GM19463 (cell line): ENCODE measurements at regions not wholly inside any gene's neighbourhood (a gene's known extent, or its start where the extent isn't known, plus 50 kb on each side); places are given as distances from the start of the nearest gene placed in this dataset.
A peak's percentile ranks its signal among the peaks of the same experiment; 100 is the strongest.
"Not testable (repeated sequence)": the region's sequence is repeated elsewhere in the genome, so short reads cannot be mapped to it uniquely, and the experiment has no call there.

Experiments
- ATAC-seq: cut with Tn5 transposase; IDR thresholded peaks from one replicate; pipeline ENCODE4 v1.9.1; 2021; ENCODE audit warnings: mild to moderate bottlenecking, moderate library complexity; ENCODE audit not compliant: unreplicated experiment

DNA sequence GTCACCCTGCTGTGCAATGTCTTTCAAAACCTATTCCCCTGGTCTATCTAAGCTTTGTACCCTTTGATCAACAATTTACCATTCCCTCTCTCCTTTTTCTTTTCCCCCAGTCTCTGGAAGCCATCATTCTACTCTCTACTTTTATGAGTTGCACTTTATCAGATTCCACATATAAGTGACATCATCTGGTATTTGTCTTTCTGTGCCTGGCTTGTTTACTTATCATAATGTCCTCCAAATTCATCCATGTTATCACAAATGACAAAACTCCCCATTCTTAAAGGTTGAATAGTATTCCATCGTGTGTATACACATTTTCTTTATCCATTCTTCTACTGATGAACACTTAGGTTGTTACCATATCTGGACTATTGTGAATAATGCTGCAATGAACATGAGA, 344.2 kb upstream of the CCNH start:
- ATAC-seq: no peak

- no peak for ATAC-seq
Observed at GRCh38 chr5:87755360-87755759, 342.6 kb upstream of the CCNH start.

DNA sequence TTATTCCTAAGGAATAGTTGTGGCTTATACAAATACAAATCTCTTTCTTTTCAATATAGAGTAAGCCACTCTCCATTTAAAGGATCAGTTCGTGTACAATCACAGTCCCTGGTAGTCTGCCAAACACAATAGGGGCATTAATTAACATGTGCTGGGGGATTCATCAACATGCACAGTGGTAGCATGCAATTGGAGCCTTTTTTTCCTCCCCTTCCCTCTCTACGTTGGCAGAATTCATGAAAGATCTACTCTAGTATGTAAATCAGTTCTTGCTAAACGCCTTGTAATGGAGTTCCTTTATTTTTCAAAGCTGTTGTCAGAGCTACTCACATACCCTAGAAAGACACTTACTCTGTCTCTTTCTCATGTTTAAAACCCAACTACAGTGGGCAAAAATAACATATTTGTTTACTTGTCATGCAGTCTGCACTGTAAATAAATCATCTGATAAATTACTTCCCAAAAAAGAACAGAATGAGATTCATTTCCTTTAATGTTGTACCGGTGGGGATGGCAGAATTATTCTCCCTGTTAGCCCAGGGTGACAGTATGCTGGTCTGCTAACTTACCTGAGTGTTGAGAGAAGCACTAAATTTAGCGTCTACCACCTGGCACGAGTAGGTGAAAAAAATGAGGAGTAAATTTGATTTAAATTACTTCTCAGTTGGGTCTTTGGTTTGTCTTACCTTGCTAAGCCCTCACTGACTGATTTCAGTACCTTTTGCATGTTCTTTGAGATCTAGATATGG, 341.5 kb upstream of the CCNH start:
- ATAC-seq: no peak

GRCh38 chr5:87752362-87752761, 339.6 kb upstream of the CCNH start:
- ATAC-seq: no peak

GRCh38 chr5:87751824-87752223, 339.1 kb upstream of the CCNH start:
- no peak for ATAC-seq

- no peak for ATAC-seq
Observed at GRCh38 chr5:87746891-87747377, 334.2 kb upstream of the CCNH start.

DNA sequence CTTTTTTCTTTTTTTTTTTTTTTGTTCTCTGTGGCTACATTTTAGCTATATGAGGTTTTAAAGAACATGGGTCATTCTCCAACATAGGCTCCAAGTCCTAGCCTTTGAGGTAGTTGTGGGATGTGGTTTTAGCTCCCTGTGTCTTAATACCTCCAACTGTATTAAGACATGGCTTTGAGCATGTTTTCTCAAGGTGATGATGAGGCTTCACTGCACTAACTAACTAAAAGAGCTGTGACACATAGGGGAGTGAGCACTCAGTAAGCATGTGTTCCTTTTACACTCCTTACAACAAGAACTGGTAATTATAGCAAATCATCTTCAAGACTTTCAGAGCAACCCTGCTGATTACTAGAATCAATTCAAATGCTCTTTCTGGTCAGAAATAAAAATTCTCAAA, 333.6 kb upstream of the CCNH start:
- ATAC-seq: no peak

DNA sequence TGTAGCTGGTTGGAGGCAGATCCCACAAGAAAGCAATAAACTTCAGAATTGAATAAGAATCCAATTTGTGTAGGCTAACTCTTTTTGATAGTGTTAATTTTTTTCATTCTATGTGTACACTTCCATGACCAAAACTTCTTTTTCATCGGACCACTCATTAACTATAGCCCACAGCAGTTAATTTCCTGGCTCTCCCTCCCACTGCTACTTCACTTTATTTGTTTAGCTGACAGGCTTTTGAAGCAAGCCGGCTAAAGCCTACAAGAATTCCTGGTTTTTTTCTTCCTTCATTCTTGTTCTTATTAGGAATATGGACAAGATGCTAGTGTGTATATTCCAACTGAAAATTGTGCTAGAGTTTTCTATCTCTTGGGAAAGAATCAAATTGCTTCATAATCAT, 329.2 kb upstream of the CCNH start:
- ATAC-seq: no peak

GRCh38 chr5:87735923-87736322, 323.2 kb upstream of the CCNH start:
- ATAC-seq: no peak

- no peak for ATAC-seq
Observed at GRCh38 chr5:87733897-87734296, 321.2 kb upstream of the CCNH start.

- ATAC-seq: no peak
Observed at GRCh38 chr5:87732875-87733768, 320.4 kb upstream of the CCNH start.

GRCh38 chr5:87729781-87730180, 317.1 kb upstream of the CCNH start:
- ATAC-seq: no peak

- no peak for ATAC-seq
Observed at GRCh38 chr5:87722286-87722685, 309.6 kb upstream of the CCNH start.

DNA sequence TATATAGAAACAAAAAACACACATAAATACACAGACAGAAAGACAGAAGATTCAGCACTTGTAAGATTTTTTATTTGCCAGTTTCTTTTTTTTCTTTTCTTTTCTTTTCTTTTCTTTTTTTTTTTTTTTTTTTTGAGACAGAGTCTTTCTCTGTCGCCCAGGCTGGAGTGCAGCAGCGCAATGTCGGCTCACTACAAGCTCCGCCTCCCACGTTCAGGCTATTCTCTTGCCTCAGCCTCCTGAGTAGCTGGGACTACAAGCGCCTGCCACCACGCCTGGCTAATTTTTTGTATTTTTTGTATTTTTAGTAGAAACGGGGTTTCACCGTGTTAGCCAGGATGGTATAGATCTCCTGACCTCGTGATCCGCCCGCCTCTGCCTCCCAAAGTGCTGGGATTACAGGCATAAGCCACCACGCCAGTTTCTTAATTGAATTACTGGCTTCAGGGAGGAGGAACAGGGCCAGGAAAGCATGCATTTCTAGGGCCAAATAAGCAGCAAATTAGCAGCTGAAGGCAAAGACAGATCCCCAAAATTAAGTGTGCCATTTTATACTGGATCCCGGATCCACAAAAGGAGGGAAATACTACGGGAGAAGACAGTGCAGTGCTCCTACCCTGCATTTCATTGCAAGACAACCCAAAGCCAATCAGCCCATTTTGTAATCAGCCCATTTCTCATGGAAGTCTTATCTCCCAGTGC, 305.6 kb upstream of the CCNH start:
- ATAC-seq: not testable (repeated sequence)

- ATAC-seq: no peak
Observed at GRCh38 chr5:87717761-87718160, 305.0 kb upstream of the CCNH start.

- no peak for ATAC-seq
Observed at GRCh38 chr5:87705876-87706275, 293.1 kb upstream of the CCNH start.

DNA sequence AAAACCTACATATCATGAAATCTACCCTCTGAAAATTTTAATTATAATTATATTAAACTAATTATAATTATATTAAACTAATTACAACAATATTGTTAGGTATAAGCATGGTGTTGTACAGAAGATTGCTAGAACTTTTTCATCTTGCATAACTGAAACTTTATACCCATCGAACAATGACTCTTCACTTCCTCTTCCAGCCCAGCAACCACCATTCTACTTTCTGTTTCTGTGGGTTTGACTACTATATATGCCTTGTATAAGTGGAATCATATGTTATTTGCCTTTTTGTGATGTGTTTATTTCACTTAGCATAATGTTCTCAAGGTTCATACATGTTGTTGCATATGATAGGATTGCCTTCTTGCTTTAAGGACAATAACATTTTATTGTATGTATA, 274.2 kb upstream of the CCNH start:
- peak; percentile 95 for ATAC-seq

GRCh38 chr5:87686018-87686417, 273.3 kb upstream of the CCNH start:
- ATAC-seq: no peak

DNA sequence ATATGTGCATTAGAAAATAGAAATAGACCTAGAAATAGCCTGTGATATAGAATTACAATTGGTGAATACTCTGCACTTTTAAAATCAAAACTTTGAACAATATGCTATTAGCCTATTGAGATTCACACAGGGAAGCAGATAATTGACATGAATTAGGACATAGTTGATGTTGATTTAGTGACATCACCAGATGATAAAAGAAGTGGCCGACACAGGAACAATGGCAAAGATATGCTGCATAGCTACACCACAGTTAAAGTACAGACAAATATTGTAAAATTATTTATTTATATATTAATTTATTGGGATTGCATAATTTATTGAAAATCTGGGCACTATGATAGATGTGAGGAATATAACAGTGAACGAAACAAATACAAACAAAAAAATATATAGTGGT, 261.5 kb upstream of the CCNH start:
- no peak for ATAC-seq

DNA sequence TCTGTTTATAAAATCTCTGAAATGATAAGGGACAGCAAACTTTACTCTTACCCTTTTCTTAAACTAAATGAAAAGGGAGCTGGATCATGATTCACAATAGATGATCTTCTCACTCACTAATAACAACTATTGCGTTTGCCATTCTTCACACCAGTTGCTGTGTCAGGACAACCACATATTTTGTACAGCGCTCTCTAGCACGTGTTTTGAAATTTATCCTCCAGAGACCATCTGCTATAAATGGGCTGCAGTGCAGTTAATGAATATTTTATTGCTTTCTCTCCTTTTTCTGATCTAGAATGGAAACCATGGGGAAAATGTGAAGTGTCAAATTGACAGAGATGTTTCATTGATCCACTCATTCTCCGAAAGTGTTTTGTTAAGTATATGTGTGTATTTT, 258.4 kb upstream of the CCNH start:
- no peak for ATAC-seq

GRCh38 chr5:87665166-87665565, 252.4 kb upstream of the CCNH start:
- ATAC-seq: no peak
